Testis (tissue), 2 donors: ENCODE measurements at regions not wholly inside any gene's neighbourhood (a gene's known extent, or its start where the extent isn't known, plus 50 kb on each side); places are given as distances from the start of the nearest gene placed in this dataset.

ENCODE experiments used
- DNase-seq: peaks from one replicate; pipeline ENCODE4 v3.0.0-alpha.2; 2019
- H3K27ac ChIP-seq, 2 donors: fragments of 200-600 bp; sonication (generic); one replicate each; pipeline ENCODE4 v1.5.1; 2019
- H3K27me3 ChIP-seq: fragments of 200-600 bp; sonication (generic); one replicate; pipeline ENCODE4 v1.5.1; 2019
- H3K36me3 ChIP-seq: fragments of 200-600 bp; sonication (generic); one replicate; pipeline ENCODE4 v1.5.1; 2017; ENCODE audit warnings: low read depth; ENCODE audit errors: missing control alignments
- H3K4me1 ChIP-seq: fragments of 200-600 bp; sonication (generic); one replicate; pipeline ENCODE4 v1.5.1; 2019
- H3K4me3 ChIP-seq, 2 donors: fragments of 200-600 bp; sonication (generic); one replicate each; pipeline ENCODE4 v1.5.1; 2017 to 2019
- H3K9me3 ChIP-seq: fragments of 200-600 bp; sonication (generic); one replicate; pipeline ENCODE4 v1.5.1; 2017
- POLR2A ChIP-seq: fragments of 450-650 bp; IDR thresholded peaks from one replicate; pipeline ENCODE4 v1.6.1; 2017; ENCODE audit warnings: antibody characterized with exemption, mild to moderate bottlenecking, moderate library complexity
- WGBS, 2 donors: methylation state at CpG; one replicate each; pipeline ENCODE4 v1.1.5; 2018; 5-methylcytosine and 5-hydroxymethylcytosine counted together
- intact Hi-C: fragments of 100-400 bp; cut with DNase I; formaldehyde crosslinking; loops from one replicate; pipeline ENCODE4 v1.15.1; 2023; ENCODE audit warnings: low total_unique reads
- TF ChIP-seq, protein P1 (sequence below), 3 experiments: fragments of 450-650 bp in 2 of 3; fragments of 200-600 bp in 1 of 3; sonication (generic) in 1 of 3; IDR thresholded peaks; one replicate each; pipeline ENCODE4 v1.5.1; 2016 to 2019; ENCODE audit warnings: antibody characterized with exemption in 3 of 3, mild to moderate bottlenecking in 2 of 3, moderate library complexity in 1 of 3

DNA sequence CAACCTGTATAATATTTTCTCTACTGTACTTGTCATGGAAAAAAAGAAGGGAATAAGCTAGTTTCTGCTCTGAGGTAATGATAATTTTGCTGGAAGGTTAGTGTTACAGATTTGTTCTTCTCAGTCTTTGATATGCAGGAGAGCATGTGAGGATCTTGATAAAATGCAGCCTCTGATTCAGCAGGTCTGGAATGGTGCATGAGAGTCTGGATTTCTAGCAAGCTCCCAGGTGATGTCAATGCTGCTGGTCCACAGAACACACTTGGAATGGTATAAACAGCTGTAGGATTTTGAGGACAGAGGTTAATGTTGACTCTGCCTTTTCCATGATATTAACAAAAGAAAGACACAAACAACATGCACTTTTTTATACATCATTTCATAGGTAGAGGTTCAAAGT is 173.6 kb downstream of the NDFIP2 start:
- TF ChIP-seq, protein P1, sequence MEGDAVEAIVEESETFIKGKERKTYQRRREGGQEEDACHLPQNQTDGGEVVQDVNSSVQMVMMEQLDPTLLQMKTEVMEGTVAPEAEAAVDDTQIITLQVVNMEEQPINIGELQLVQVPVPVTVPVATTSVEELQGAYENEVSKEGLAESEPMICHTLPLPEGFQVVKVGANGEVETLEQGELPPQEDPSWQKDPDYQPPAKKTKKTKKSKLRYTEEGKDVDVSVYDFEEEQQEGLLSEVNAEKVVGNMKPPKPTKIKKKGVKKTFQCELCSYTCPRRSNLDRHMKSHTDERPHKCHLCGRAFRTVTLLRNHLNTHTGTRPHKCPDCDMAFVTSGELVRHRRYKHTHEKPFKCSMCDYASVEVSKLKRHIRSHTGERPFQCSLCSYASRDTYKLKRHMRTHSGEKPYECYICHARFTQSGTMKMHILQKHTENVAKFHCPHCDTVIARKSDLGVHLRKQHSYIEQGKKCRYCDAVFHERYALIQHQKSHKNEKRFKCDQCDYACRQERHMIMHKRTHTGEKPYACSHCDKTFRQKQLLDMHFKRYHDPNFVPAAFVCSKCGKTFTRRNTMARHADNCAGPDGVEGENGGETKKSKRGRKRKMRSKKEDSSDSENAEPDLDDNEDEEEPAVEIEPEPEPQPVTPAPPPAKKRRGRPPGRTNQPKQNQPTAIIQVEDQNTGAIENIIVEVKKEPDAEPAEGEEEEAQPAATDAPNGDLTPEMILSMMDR (IDR thresholded peaks at IDR 0.05): no peak
- TF ChIP-seq POLR2A: no peak
- intact Hi-C loops: no loop called here
- H3K36me3 ChIP-seq: no peaks in the 10 kb centered on the region
- no peaks in the 10 kb centered on the region for H3K27me3 ChIP-seq
- no peak overlapping the region for H3K4me3 ChIP-seq
- H3K27ac ChIP-seq: no peak overlapping the region
- no peaks in the 10 kb centered on the region for H3K9me3 ChIP-seq
- no peak for DNase-seq
- H3K4me1 ChIP-seq: no peaks in the 10 kb centered on the region

GRCh38 chr13:79650688-79651087 is 169.7 kb downstream of the NDFIP2 start:
- no peak for TF ChIP-seq POLR2A
- TF ChIP-seq, protein P1 (IDR thresholded peaks at IDR 0.05): no peak
- Histone ChIP-seq H3K4me1 (no peaks in the 10 kb centered on the region), H3K36me3 (no peaks in the 10 kb centered on the region), H3K9me3 (no peaks in the 10 kb centered on the region), H3K27me3 (no peaks in the 10 kb centered on the region), H3K27ac (no peak overlapping the region), H3K4me3 (no peak overlapping the region)
- DNase-seq: no peak
- WGBS, 2 donors: 87 to 89% methylated on average over 4 of the region's 4 CpGs
- intact Hi-C loops: no loop called here

- Histone ChIP-seq H3K9me3 (no peaks in the 10 kb centered on the region), H3K4me1 (no peaks in the 10 kb centered on the region), H3K27me3 (no peaks in the 10 kb centered on the region), H3K36me3 (no peaks in the 10 kb centered on the region), H3K4me3 (no peak overlapping the region), H3K27ac (no peak overlapping the region)
- TF ChIP-seq POLR2A: no peak
- TF ChIP-seq, protein P1 (IDR thresholded peaks at IDR 0.05): no peak
- 94 to 100% methylated on average over 1 of the region's 1 CpG for WGBS, 2 donors
- intact Hi-C loops: no loop called here
- DNase-seq: no peak
These were observed 167.2 kb downstream of the NDFIP2 start for GRCh38 chr13:79648191-79648590.

DNA sequence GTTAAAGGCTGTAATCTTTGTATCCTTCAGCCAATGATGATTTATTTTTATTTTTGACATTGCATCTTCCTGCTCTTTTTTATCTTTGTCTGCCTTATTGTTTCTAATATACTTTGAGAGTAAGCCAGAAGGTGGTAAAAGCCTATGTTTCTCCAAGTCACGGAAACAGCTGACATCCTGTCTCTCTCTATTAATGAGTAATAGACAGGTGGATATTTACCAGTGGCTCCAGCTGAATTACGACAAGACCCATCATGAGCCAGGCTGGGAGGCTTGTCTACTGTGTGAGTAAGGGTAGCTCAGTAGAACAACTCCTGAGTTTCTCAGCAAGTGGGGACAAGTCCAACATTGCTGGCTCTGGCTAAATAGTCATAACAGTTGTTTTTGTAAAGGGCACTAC is 166.6 kb downstream of the NDFIP2 start:
- Histone ChIP-seq H3K4me1 (no peaks in the 10 kb centered on the region), H3K4me3 (no peak overlapping the region), H3K27ac (no peak overlapping the region), H3K27me3 (no peaks in the 10 kb centered on the region), H3K36me3 (no peaks in the 10 kb centered on the region), H3K9me3 (no peaks in the 10 kb centered on the region)
- intact Hi-C loops: no loop called here
- TF ChIP-seq, protein P1 (IDR thresholded peaks at IDR 0.05): no peak
- 83 to 88% methylated on average over 2 of the region's 2 CpGs for WGBS, 2 donors
- no peak for DNase-seq

DNA sequence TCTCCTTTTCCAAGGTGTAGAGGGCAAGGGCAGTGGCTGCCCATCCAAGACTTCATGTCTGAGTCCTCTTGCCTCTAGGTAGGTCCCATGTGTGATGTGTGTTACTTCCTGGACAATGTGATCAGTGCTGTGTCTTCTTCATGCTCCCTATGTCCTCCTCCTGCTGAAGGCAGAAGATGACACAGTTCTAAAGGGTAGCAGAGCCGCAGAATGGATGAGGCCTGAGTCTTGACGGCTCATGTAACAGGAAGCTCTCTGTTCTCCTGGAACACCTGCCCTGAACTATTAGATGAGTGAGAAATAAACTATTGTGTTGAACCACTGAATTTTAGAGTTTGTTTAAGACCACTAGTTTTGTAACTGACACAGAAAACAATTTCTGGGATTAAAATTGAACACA is 165.9 kb downstream of the NDFIP2 start:
- Histone ChIP-seq H3K4me3 (no peak overlapping the region), H3K36me3 (no peaks in the 10 kb centered on the region), H3K4me1 (no peaks in the 10 kb centered on the region), H3K9me3 (no peaks in the 10 kb centered on the region), H3K27ac (no peak overlapping the region), H3K27me3 (no peaks in the 10 kb centered on the region)
- TF ChIP-seq, protein P1 (IDR thresholded peaks at IDR 0.05): no peak
- no peak for TF ChIP-seq POLR2A
- no peak for DNase-seq
- intact Hi-C loops: no loop called here
- WGBS, 2 donors: 85 to 96% methylated on average over 2 of the region's 2 CpGs
